Osteoblast (primary cell): ENCODE measurements at regions not wholly inside any gene's neighbourhood (a gene's known extent, or its start where the extent isn't known, plus 50 kb on each side); places are given as distances from the start of the nearest gene placed in this dataset.
A peak's percentile ranks its signal among the peaks of the same experiment; 100 is the strongest.

ENCODE experiments used
- DNase-seq: peaks from one replicate; pipeline ENCODE4 v3.0.0; 2011; ENCODE audit warnings: low spot score, mixed read lengths; ENCODE audit not compliant: insufficient read length; ENCODE audit errors: missing footprints
- H2AFZ ChIP-seq: 2 replicates; pipeline ENCODE4 v1.6.0; 2011; ENCODE audit warnings: mild to moderate bottlenecking, low read length
- H3K27ac ChIP-seq: 2 replicates; pipeline ENCODE4 v1.5.1; 2011; ENCODE audit warnings: mild to moderate bottlenecking, low read depth, low read length, moderate library complexity
- H3K27me3 ChIP-seq: 2 replicates; pipeline ENCODE4 v1.6.0; 2012; ENCODE audit warnings: mild to moderate bottlenecking, control low read depth, inconsistent platforms, low read length, moderate library complexity; ENCODE audit not compliant: insufficient read depth
- H3K36me3 ChIP-seq: 2 replicates; pipeline ENCODE4 v1.5.1; 2011; ENCODE audit warnings: mild to moderate bottlenecking, low read length, control low read depth, moderate library complexity; ENCODE audit not compliant: insufficient read depth
- H3K4me1 ChIP-seq: 2 replicates; pipeline ENCODE4 v1.5.1; 2011; ENCODE audit warnings: mild to moderate bottlenecking, low read length, control low read depth, moderate library complexity; ENCODE audit not compliant: insufficient read depth
- H3K4me2 ChIP-seq: 2 replicates; pipeline ENCODE4 v1.6.0; 2011; ENCODE audit warnings: mild to moderate bottlenecking, low read length; ENCODE audit not compliant: insufficient read depth
- H3K4me3 ChIP-seq: fragments of 200-600 bp; sonication (generic); 3 replicates; pipeline ENCODE4 v1.5.1; 2012; ENCODE audit warnings: mild to moderate bottlenecking, low read length, inconsistent platforms; ENCODE audit not compliant: insufficient read depth
- H3K79me2 ChIP-seq: 2 replicates; pipeline ENCODE4 v1.6.0; 2012; ENCODE audit warnings: mild to moderate bottlenecking, low read length, control low read depth, inconsistent platforms; ENCODE audit not compliant: insufficient read depth
- H3K9me3 ChIP-seq: 2 replicates; pipeline ENCODE4 v1.5.1; 2011; ENCODE audit warnings: low read depth, low read length, control low read depth
- H4K20me1 ChIP-seq: 2 replicates; pipeline ENCODE4 v1.6.0; 2012; ENCODE audit warnings: mild to moderate bottlenecking, low read length, control low read depth; ENCODE audit not compliant: insufficient read depth
- CTCF ChIP-seq: IDR thresholded peaks from 2 replicates; pipeline ENCODE4 v1.5.1; 2011; ENCODE audit warnings: mild to moderate bottlenecking, low read depth, low read length, moderate library complexity; ENCODE audit errors: extremely low read depth

GRCh38 chr2:64765160-64765805, 111.6 kb upstream of the SERTAD2 start:
- no peak for DNase-seq
- H3K27ac ChIP-seq: no peak overlapping the region
- H4K20me1 ChIP-seq: no peaks in the 10 kb centered on the region
- H3K4me3 ChIP-seq: no peak overlapping the region
- no peak overlapping the region for H2AFZ ChIP-seq
- H3K4me2 ChIP-seq: no peak overlapping the region
- no peaks in the 10 kb centered on the region for H3K79me2 ChIP-seq
- H3K9me3 ChIP-seq: no peaks in the 10 kb centered on the region
- H3K4me1 ChIP-seq: peaks cover 30% of the 10 kb centered on the region
- H3K36me3 ChIP-seq: no peaks in the 10 kb centered on the region
- no peaks in the 10 kb centered on the region for H3K27me3 ChIP-seq
- TF ChIP-seq CTCF: no peak

- Histone ChIP-seq H3K79me2 (no peaks in the 10 kb centered on the region), H3K4me2 (peak overlapping the region; percentile 99), H3K4me3 (peak overlapping the region; percentile 74), H3K4me1 (peaks cover 41% of the 10 kb centered on the region), H3K9me3 (no peaks in the 10 kb centered on the region), H3K27me3 (no peaks in the 10 kb centered on the region), H3K36me3 (no peaks in the 10 kb centered on the region), H2AFZ (peak overlapping the region; percentile 48), H4K20me1 (no peaks in the 10 kb centered on the region), H3K27ac (peak overlapping the region; percentile 99)
- no peak for DNase-seq
- no peak for TF ChIP-seq CTCF
These were observed 113.3 kb upstream of the SERTAD2 start for GRCh38 chr2:64766841-64767669.

- no peaks in the 10 kb centered on the region for H4K20me1 ChIP-seq
- peak; percentile 93 for DNase-seq
- H3K36me3 ChIP-seq: no peaks in the 10 kb centered on the region
- no peaks in the 10 kb centered on the region for H3K79me2 ChIP-seq
- peak overlapping the region; percentile 99 for H3K4me2 ChIP-seq
- H2AFZ ChIP-seq: peak overlapping the region; percentile 60
- no peak for TF ChIP-seq CTCF
- peak overlapping the region; percentile 74 for H3K4me3 ChIP-seq
- peaks cover 41% of the 10 kb centered on the region for H3K4me1 ChIP-seq
- H3K9me3 ChIP-seq: no peaks in the 10 kb centered on the region
- no peaks in the 10 kb centered on the region for H3K27me3 ChIP-seq
- peak overlapping the region; percentile 99 for H3K27ac ChIP-seq
These were observed 114.2 kb upstream of the SERTAD2 start for GRCh38 chr2:64767670-64768468.
